ENCODE measurements at regions not wholly inside any gene's neighbourhood (a gene's known extent, or its start where the extent isn't known, plus 50 kb on each side); places are given as distances from the start of the nearest gene placed in this dataset.

DNA sequence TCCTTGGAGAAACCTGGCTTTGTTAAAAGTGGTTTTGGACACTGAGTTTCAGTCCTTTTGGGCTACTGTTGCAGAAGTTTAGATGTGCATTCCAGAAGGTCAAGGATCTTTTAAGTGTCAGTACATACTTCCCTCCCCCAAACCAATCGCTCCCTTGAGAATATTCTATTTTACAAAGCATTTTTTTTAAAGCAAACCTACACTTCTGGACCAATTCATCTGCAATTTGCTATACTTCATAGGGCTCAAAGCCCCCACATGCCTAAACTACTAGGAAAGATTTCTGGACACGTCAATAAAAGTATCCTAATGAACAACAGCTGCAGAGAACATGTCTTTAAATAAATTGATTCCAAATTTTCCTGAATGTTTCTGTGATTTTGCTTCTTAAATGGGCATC lies 157.6 kb downstream of the RDH14 start:
- no peak for TF ChIP-seq TAF1 (conservative IDR thresholded peaks at IDR 0.05)
- no peak for TF ChIP-seq GABPA (IDR thresholded peaks at IDR 0.05 in 1 of 2, conservative IDR thresholded peaks at IDR 0.05 in 1 of 2)
- TF ChIP-seq SP1 (IDR thresholded peaks at IDR 0.05), result no peak
- no peak for DNase-seq (ENCODE audit: low spot score)
- Histone ChIP-seq H3K36me3 (ENCODE audit: control insufficient read depth in 4 of 4, insufficient read depth in 3 of 4, low read depth in 1 of 4, low read length in 3 of 4) (no peaks in the 10 kb centered on the region), H3K9me3 (ENCODE audit: control insufficient read depth in 4 of 4, low read length in 3 of 4) (no peaks in the 10 kb centered on the region), H3K4me3 (ENCODE audit: low read depth in 1 of 3, low read length in 3 of 3) (no peak overlapping the region), H3K9ac (ENCODE audit: low read depth in 1 of 2, low read length in 2 of 2) (no peak overlapping the region), H3K27me3 (ENCODE audit: control insufficient read depth in 4 of 4, insufficient read depth in 4 of 4, low read length in 3 of 4) (no peaks in the 10 kb centered on the region), H3K27ac (ENCODE audit: low read depth in 1 of 2, low read length in 2 of 2) (no peak overlapping the region), H3K4me1 (ENCODE audit: control insufficient read depth in 4 of 4, insufficient read depth in 4 of 4, low read length in 3 of 4) (no peaks in the 10 kb centered on the region)
- WGBS, result 79% methylated on average over 2 of the region's 2 CpGs

DNA sequence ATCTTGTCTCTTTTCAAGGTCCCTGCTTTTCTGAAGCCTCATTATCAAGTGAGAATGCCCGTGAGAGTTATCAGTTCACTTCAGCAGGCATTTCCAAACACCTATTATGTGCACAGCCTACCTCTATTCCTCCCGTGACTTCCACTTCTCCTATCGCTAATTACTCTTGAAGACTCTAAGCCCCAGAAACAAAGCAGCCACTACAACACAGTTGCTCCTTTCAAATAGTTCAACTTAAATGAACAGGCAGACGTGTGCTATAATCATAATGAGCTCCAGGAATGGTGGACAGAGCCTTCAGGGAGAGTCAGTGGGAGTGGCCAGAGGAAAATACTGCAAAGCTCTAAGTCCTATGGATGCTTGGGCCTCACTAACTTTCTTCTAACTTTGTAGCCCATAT lies 159.0 kb downstream of the RDH14 start:
- no peak for DNase-seq (ENCODE audit: low spot score)
- WGBS, result 59% methylated on average over 4 of the region's 4 CpGs
- H3K36me3 ChIP-seq (ENCODE audit: control insufficient read depth in 4 of 4, insufficient read depth in 3 of 4, low read depth in 1 of 4, low read length in 3 of 4), result no peaks in the 10 kb centered on the region
- no peak overlapping the region for H3K9ac ChIP-seq (ENCODE audit: low read depth in 1 of 2, low read length in 2 of 2)
- TF ChIP-seq CTCF (IDR thresholded peaks at IDR 0.05; ENCODE audit: low read depth, low read length, missing input control) (no peak), GABPA (IDR thresholded peaks at IDR 0.05 in 1 of 2, conservative IDR thresholded peaks at IDR 0.05 in 1 of 2) (no peak), EGR1 (IDR thresholded peaks at IDR 0.05; ENCODE audit: low read depth in 2 of 2) (no peak), MAX (IDR thresholded peaks at IDR 0.05) (no peak), TAF1 (conservative IDR thresholded peaks at IDR 0.05) (no peak), SP1 (IDR thresholded peaks at IDR 0.05) (no peak), ZBTB33 (IDR thresholded peaks at IDR 0.05) (no peak), HNF4G (IDR thresholded peaks at IDR 0.05) (no peak)
- no peaks in the 10 kb centered on the region for H3K9me3 ChIP-seq (ENCODE audit: control insufficient read depth in 4 of 4, low read length in 3 of 4)
- H3K27me3 ChIP-seq (ENCODE audit: control insufficient read depth in 4 of 4, insufficient read depth in 4 of 4, low read length in 3 of 4), result no peaks in the 10 kb centered on the region
- no peak overlapping the region for H3K27ac ChIP-seq (ENCODE audit: low read depth in 1 of 2, low read length in 2 of 2)
- no peaks in the 10 kb centered on the region for H3K4me1 ChIP-seq (ENCODE audit: control insufficient read depth in 4 of 4, insufficient read depth in 4 of 4, low read length in 3 of 4)
- no peak overlapping the region for H3K4me3 ChIP-seq (ENCODE audit: low read depth in 1 of 3, low read length in 3 of 3)

- Histone ChIP-seq H3K9ac (ENCODE audit: low read depth in 1 of 2, low read length in 2 of 2) (no peak overlapping the region), H3K36me3 (ENCODE audit: control insufficient read depth in 4 of 4, insufficient read depth in 3 of 4, low read depth in 1 of 4, low read length in 3 of 4) (no peaks in the 10 kb centered on the region), H3K4me1 (ENCODE audit: control insufficient read depth in 4 of 4, insufficient read depth in 4 of 4, low read length in 3 of 4) (no peaks in the 10 kb centered on the region), H3K4me3 (ENCODE audit: low read depth in 1 of 3, low read length in 3 of 3) (no peak overlapping the region), H3K27ac (ENCODE audit: low read depth in 1 of 2, low read length in 2 of 2) (no peak overlapping the region), H3K27me3 (ENCODE audit: control insufficient read depth in 4 of 4, insufficient read depth in 4 of 4, low read length in 3 of 4) (no peaks in the 10 kb centered on the region), H3K9me3 (ENCODE audit: control insufficient read depth in 4 of 4, low read length in 3 of 4) (no peaks in the 10 kb centered on the region)
- no peak for DNase-seq (ENCODE audit: low spot score)
- 81% methylated on average over 5 of the region's 5 CpGs for WGBS
- TF ChIP-seq RAD21 (IDR thresholded peaks at IDR 0.05), result no peak
- TF ChIP-seq EGR1 (IDR thresholded peaks at IDR 0.05; ENCODE audit: low read depth in 2 of 2), result no peak
- no peak for TF ChIP-seq RXRA (IDR thresholded peaks at IDR 0.05)
These were observed 160.9 kb downstream of the RDH14 start for GRCh38 chr2:18399601-18400000.

All from liver (tissue), 8 donors.